Hematopoietic multipotent progenitor cell treated with erythropoietin and hydrocortisone succinate and interleukin-3 and kit ligand, for 8 days (in vitro differentiated cells): ENCODE measurements at regions not wholly inside any gene's neighbourhood (a gene's known extent, or its start where the extent isn't known, plus 50 kb on each side); places are given as distances from the start of the nearest gene placed in this dataset.

ENCODE experiments used
- DNase-seq: peaks from one replicate; pipeline ENCODE4 v3.0.0-alpha.2; 2015

GRCh38 chr4:186351668-186352194 lies 85.7 kb downstream of the F11 start:
- no peak for DNase-seq

GRCh38 chr4:186348433-186348832 lies 82.4 kb downstream of the F11 start:
- no peak for DNase-seq

DNA sequence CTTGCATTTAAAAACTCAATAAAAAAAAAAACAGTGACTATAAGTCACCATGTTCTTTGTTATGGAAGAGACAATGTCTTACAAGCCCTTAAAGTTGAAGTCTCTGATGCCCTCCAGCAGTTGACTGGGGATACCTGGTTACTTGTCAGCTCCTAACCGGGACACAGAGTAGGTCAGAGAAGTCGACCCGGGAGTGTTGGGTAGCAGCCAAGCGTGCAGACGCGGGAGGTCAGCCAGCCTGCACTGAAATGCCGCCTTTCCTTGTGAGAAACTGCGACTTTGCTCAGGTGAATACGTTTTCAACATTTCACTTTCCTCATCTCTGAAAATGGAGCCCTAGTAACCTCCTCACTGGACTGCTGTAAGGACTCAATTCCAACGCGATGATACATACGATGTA lies 81.8 kb downstream of the F11 start:
- no peak for DNase-seq

- DNase-seq, result no peak
Observed at GRCh38 chr4:186345184-186345583, 79.2 kb downstream of the F11 start.

GRCh38 chr4:186342582-186342981 lies 76.6 kb downstream of the F11 start:
- no peak for DNase-seq

- DNase-seq, result no peak
Observed at GRCh38 chr4:186341655-186342054, 75.7 kb downstream of the F11 start.
